ENCODE measurements at regions not wholly inside any gene's neighbourhood (a gene's known extent, or its start where the extent isn't known, plus 50 kb on each side); places are given as distances from the start of the nearest gene placed in this dataset.

- DNase-seq (ENCODE audit: low read depth, low spot score): no peak
- ChIA-PET POLR2A (no interaction called here), CTCF (no interaction called here)
- Histone ChIP-seq H3K9me3 (ENCODE audit: control insufficient read depth, insufficient read depth, low read length) (no peaks in the 10 kb centered on the region), H3K27ac (ENCODE audit: low read depth, low read length) (no peak overlapping the region), H3K4me3 (ENCODE audit: low read depth, low read length) (no peak overlapping the region), H3K27me3 (ENCODE audit: control insufficient read depth, insufficient read depth, low read length) (no peaks in the 10 kb centered on the region)
- no peak for TF ChIP-seq CTCF (IDR thresholded peaks at IDR 0.05; ENCODE audit: low read depth, low read length)
These were observed 1019.9 kb upstream of the PTPRD start for GRCh38 chr9:11632691-11633090.

- ChIA-PET CTCF (no interaction called here), POLR2A (no interaction called here)
- Histone ChIP-seq H3K27ac (ENCODE audit: low read depth, low read length) (no peak overlapping the region), H3K27me3 (ENCODE audit: control insufficient read depth, insufficient read depth, low read length) (no peaks in the 10 kb centered on the region), H3K4me3 (ENCODE audit: low read depth, low read length) (no peak overlapping the region), H3K9me3 (ENCODE audit: control insufficient read depth, insufficient read depth, low read length) (peaks cover 3% of the 10 kb centered on the region; the same call in 1 of the 2 replicates)
- no peak for TF ChIP-seq CTCF (IDR thresholded peaks at IDR 0.05; ENCODE audit: low read depth, low read length)
- DNase-seq (ENCODE audit: low read depth, low spot score): no peak
These were observed 1034.0 kb upstream of the PTPRD start for GRCh38 chr9:11646831-11647230.

- no peaks in the 10 kb centered on the region for H3K27me3 ChIP-seq (ENCODE audit: control insufficient read depth, insufficient read depth, low read length)
- no peak overlapping the region for H3K4me3 ChIP-seq (ENCODE audit: low read depth, low read length)
- no peak for TF ChIP-seq CTCF (IDR thresholded peaks at IDR 0.05; ENCODE audit: low read depth, low read length)
- ChIA-PET POLR2A (no interaction called here), CTCF (no interaction called here)
- no peak overlapping the region for H3K27ac ChIP-seq (ENCODE audit: low read depth, low read length)
- peaks cover 2% of the 10 kb centered on the region; the same call in 1 of the 2 replicates for H3K9me3 ChIP-seq (ENCODE audit: control insufficient read depth, insufficient read depth, low read length)
- DNase-seq (ENCODE audit: low read depth, low spot score): no peak
These were observed 1039.3 kb upstream of the TYRP1 start for GRCh38 chr9:11653867-11654266.

GRCh38 chr9:11663913-11664312 is 1029.3 kb upstream of the TYRP1 start:
- DNase-seq (ENCODE audit: low read depth, low spot score): no peak
- Histone ChIP-seq H3K27ac (ENCODE audit: low read depth, low read length) (no peak overlapping the region), H3K9me3 (ENCODE audit: control insufficient read depth, insufficient read depth, low read length) (no peaks in the 10 kb centered on the region), H3K27me3 (ENCODE audit: control insufficient read depth, insufficient read depth, low read length) (no peaks in the 10 kb centered on the region), H3K4me3 (ENCODE audit: low read depth, low read length) (no peak overlapping the region)
- no peak for TF ChIP-seq CTCF (IDR thresholded peaks at IDR 0.05; ENCODE audit: low read depth, low read length)
- POLR2A ChIA-PET: no interaction called here
- CTCF ChIA-PET: no interaction called here

GRCh38 chr9:11676821-11677220 is 1016.4 kb upstream of the TYRP1 start:
- TF ChIP-seq CTCF (IDR thresholded peaks at IDR 0.05; ENCODE audit: low read depth, low read length): no peak
- no peak for DNase-seq (ENCODE audit: low read depth, low spot score)
- no peak overlapping the region for H3K4me3 ChIP-seq (ENCODE audit: low read depth, low read length)
- H3K27me3 ChIP-seq (ENCODE audit: control insufficient read depth, insufficient read depth, low read length): no peaks in the 10 kb centered on the region
- ChIA-PET POLR2A (no interaction called here), CTCF (no interaction called here)
- H3K27ac ChIP-seq (ENCODE audit: low read depth, low read length): no peak overlapping the region
- peaks cover 2% of the 10 kb centered on the region; the same call in 1 of the 2 replicates for H3K9me3 ChIP-seq (ENCODE audit: control insufficient read depth, insufficient read depth, low read length)
